Mesodermal cell (in vitro differentiated cells): ENCODE measurements at regions not wholly inside any gene's neighbourhood (a gene's known extent, or its start where the extent isn't known, plus 50 kb on each side); places are given as distances from the start of the nearest gene placed in this dataset.

Source experiments
- H3K27ac ChIP-seq: 2 replicates; pipeline ENCODE4 v1.7.0; 2013; ENCODE audit warnings: mild to moderate bottlenecking, low read depth, low read length, moderate library complexity; ENCODE audit not compliant: severe bottlenecking
- H3K36me3 ChIP-seq: 2 replicates; pipeline ENCODE4 v1.7.1; 2013; ENCODE audit warnings: mild to moderate bottlenecking, low read length, moderate library complexity; ENCODE audit not compliant: control insufficient read depth, insufficient read depth
- H3K4me1 ChIP-seq: one replicate; pipeline ENCODE4 v1.7.1; 2013; ENCODE audit warnings: mild to moderate bottlenecking, low read length; ENCODE audit not compliant: insufficient read depth, control insufficient read depth, poor library complexity, severe bottlenecking
- H3K4me3 ChIP-seq: 2 replicates; pipeline ENCODE4 v1.7.0; 2013; ENCODE audit warnings: low read length, control low read depth, mild to moderate bottlenecking; ENCODE audit not compliant: insufficient read depth, poor library complexity, severe bottlenecking; ENCODE audit errors: extremely low read depth
- H3K9me3 ChIP-seq: 2 replicates; pipeline ENCODE4 v1.7.1; 2013; ENCODE audit warnings: mild to moderate bottlenecking, low read length, moderate library complexity; ENCODE audit not compliant: control insufficient read depth
- WGBS, 2 experiments: methylation state at CpG; one replicate each; pipeline ENCODE4 v1.1.5; 2013; ENCODE audit warnings: missing lambda C conversion rate in 2 of 2; ENCODE audit not compliant: insufficient coverage in 2 of 2; 5-methylcytosine and 5-hydroxymethylcytosine counted together

DNA sequence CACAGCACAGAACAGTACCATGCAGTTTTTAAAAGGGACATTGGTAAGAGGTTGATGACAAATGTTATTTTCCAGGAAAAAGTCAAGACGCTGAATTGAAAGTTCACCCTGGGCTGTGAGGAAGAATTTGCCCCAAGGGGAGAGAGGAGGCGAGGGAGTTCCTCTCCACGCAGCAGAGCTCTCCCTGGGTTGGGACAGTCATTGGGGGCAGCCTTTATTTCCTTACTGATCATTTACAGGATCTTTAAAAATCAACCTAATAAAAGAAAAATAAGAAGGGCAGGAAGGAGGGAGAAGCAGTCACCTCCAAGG, 49.9 kb upstream of the WNT7B start:
- Histone ChIP-seq H3K4me3 (peak overlapping the region; percentile 18), H3K27ac (no peak overlapping the region), H3K4me1 (peaks cover 10% of the 10 kb centered on the region), H3K9me3 (no peaks in the 10 kb centered on the region), H3K36me3 (no peaks in the 10 kb centered on the region)
- 92 to 100% methylated on average over 1 of the region's 3 CpGs for WGBS, 2 experiments

DNA sequence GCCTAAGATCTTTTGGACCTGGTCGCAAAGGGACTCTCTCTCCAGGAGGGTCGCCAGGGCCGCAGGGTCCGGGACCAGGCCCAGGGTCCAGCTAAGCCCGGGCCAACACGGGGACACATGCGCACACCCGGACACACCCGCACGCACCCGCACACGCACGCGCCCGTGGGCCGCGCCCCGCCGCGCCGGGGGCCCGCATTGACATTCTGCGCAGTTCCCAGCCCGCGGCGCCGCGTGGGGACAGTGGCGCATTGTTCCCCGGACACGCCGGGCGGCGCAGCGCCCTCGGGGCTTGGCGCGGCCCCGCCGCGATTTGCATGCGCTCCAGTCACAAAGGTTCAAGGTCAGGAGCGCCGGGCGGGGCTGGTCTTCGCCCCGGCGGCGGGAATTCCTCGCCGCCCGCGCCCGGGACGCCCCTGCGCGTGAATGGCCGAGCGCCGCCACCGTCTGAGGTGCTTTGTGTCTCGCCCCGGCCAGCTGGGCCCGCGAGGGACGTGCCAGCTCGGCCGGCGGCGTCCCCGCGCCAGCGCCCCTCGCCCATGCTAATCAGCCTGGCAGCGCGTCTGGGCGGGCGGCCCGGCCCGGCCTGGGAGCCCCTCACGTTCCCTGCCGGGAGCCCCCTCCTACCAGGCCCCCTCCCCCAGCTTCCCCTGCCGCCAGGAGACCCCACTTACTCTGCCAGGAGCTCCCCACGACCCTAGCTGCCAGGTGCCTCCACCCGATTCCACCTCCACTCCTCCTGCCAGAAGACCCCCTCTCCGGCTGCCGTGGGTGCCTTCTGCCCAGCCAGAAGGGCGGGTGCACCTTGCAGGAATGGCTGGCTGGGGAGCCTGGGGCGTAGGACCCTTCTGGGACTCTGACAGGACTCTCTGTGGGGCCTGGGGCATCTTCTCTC, 50.5 kb upstream of the WNT7B start:
- Histone ChIP-seq H3K27ac (no peak overlapping the region), H3K36me3 (no peaks in the 10 kb centered on the region), H3K9me3 (no peaks in the 10 kb centered on the region), H3K4me1 (peaks cover 10% of the 10 kb centered on the region), H3K4me3 (peak overlapping the region; percentile 18)
- 8 to 11% methylated on average over 62 to 81 of the region's 89 CpGs for WGBS, 2 experiments

DNA sequence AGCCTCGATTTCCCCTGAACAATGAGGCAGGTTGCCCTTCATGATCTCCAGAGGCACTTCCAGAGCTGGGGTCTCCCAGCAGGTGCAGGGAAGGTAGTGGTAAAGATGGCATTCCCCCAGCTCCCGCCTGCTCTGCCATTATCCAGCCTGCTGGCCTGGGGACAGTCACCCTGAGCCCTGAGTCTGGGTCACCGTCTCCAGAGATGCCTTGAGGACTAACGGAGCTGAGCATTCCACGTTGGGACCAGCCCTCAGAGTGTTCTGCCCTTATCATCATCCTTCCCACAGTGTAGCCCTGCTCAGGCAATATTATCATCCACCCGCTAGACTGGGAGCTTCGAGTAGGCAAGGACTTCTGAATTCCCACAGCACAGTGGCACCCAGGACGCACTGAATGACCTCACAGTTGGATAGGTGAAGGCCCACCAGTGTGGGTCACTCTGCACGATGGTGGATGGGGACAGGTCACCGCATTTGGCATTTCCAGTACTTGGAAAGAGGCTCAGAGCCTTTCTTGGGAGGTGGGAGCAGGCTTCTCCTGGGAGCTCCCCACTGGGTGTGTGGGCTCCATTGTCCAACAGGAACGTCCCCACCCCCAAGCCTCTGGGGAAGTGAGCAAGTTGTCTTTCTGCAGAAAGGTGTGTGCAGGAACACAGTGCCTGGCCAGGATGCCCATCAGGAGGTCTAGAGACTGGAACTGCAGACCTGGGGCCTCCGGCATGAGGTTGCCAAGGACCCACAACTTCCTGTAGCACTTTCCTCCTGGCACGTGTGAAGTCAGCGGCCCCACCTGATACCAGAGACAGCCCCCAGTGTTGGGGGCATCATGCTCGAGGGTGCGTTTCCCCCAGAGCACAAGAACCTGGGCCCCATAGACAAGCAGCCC, 51.4 kb upstream of the WNT7B start:
- Histone ChIP-seq H3K4me1 (peaks cover 10% of the 10 kb centered on the region), H3K27ac (no peak overlapping the region), H3K4me3 (no peak overlapping the region), H3K9me3 (no peaks in the 10 kb centered on the region), H3K36me3 (no peaks in the 10 kb centered on the region)
- 86 to 90% methylated on average over 14 of the region's 16 CpGs for WGBS, 2 experiments

DNA sequence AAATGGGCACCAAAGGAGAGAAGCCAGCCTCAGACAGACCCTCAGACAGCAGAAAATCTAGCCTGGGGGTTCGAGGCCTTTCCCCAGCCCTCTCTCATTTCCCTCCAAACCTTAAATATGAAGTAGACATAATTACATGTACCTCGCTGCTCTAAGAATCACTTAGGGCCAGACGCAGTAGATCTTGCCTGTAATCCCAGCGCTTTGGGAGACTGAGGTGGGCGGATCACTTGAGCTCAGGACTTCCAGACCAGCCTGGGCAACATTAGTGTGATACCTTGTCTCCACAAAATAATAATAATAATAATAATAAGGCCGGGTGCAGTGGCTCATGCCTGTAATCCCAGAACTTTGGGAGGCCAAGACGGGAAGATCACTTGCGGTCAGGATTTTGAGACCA, 52.1 kb upstream of the WNT7B start:
- H3K36me3 ChIP-seq: no peaks in the 10 kb centered on the region
- H3K4me3 ChIP-seq: no peak overlapping the region
- 81 to 89% methylated on average over 4 to 5 of the region's 8 CpGs for WGBS, 2 experiments
- H3K4me1 ChIP-seq: peaks cover 7% of the 10 kb centered on the region
- H3K9me3 ChIP-seq: no peaks in the 10 kb centered on the region
- H3K27ac ChIP-seq: no peak overlapping the region

DNA sequence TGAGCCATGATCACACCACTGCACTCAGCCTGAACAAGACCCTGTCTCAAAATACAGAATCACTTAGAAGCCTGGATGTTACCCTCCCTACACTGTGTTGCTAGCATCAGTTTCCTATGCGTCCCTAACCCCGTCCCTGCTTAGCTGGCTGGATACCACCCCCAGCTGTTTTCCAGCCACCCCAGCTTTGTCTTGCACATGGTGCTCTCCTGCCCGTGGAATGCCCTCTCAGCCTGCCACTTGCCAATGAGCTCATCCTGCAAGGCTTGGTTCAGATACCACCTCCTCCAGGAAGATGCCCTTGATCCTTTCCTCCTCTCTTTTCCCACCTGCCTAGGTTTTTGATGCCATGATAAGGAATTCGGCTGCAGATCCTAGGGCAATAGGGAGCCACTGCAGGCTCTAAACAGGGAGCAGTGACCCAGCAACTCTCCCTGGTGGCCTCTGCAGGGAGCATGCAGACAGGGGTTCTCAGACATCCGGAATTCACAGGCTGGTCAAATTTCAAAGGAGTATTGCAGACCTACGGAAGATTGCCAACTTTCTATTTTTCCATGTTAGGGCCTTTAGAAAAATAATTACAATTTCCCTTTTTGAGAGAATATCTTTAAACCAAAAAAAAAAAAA, 52.7 kb upstream of the WNT7B start:
- Histone ChIP-seq H3K36me3 (no peaks in the 10 kb centered on the region), H3K27ac (no peak overlapping the region), H3K4me3 (no peak overlapping the region), H3K4me1 (peaks cover 7% of the 10 kb centered on the region), H3K9me3 (no peaks in the 10 kb centered on the region)
- WGBS, 2 experiments: 79 to 100% methylated on average over 3 to 4 of the region's 6 CpGs

DNA sequence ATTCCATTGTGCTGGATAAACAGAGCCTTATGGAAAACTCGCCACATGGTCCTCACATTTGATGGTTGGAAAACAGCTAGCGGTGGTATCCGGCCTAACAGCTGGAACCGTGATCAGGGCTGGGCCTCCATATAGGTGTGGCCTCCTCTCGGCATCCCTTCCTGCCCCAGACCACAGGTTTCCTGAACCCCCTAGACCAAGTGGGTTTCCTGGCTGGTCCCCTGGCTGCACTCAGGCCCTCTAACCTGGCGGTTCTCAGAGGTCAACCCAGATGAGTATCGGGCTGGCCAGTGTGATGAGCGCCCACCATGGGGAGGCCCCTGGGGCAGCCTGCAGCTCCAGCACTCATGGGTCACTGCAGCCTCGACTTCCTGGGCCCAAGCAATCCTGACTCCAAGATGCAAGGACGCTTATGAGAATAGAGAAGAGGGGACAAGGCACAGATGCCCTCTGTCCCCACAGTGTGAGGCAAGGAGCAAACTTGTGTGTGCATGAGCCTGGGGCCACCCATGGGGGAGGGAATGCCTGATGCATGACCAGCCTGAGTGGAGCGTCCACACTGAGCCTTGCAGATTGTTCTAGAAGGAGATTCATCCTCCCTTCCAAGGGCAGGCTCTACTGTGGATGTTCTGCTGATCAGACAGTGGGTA, 53.4 kb upstream of the WNT7B start:
- Histone ChIP-seq H3K36me3 (no peaks in the 10 kb centered on the region), H3K9me3 (no peaks in the 10 kb centered on the region), H3K4me3 (no peak overlapping the region), H3K27ac (no peak overlapping the region), H3K4me1 (peaks cover 7% of the 10 kb centered on the region)
- 92 to 95% methylated on average over 9 to 11 of the region's 11 CpGs for WGBS, 2 experiments

DNA sequence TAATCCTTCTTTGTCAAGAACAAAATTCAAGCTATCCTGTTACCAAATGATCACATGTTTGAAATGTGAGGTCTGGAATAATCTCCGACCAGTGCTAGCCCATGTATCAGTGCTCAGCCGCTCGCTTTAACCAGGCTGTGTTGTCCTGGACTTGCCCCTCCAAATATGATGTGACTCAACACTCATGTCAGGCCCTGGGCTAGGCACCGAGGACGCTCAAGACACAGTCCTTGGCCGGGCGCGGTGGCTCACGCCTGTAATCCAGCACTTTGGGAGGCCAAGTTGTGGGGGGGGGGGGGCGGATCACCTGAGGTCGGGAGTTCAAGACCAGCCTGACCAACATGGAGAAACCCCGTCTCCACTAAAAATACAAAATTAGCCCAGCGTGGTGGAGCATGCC, 54.1 kb upstream of the WNT7B start:
- H3K9me3 ChIP-seq: no peaks in the 10 kb centered on the region
- no peak overlapping the region for H3K27ac ChIP-seq
- H3K4me3 ChIP-seq: no peak overlapping the region
- peaks cover 7% of the 10 kb centered on the region for H3K4me1 ChIP-seq
- H3K36me3 ChIP-seq: no peaks in the 10 kb centered on the region
- WGBS, 2 experiments: 91 to 95% methylated on average over 8 to 10 of the region's 13 CpGs

DNA sequence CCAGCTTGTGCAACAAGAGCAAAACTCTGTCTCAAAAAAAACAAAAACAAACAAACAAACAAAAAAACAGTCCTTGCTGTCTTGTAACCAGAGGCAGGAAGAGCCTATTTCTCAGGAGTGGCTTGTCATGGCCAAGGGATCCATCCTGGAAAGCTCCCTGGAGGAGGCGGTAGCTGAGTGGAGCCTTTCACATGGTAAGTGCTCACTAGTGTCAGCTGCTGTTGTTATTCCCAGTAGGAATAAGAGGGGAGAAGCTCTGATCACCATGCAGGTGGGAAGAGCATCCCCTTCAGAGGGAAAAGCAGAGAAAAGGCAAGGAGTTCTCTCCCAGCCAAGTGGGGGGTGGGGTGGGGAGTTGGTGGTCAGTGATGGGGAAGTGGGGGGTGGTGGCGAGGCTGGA, 54.6 kb upstream of the WNT7B start:
- H3K4me3 ChIP-seq: no peak overlapping the region
- H3K36me3 ChIP-seq: no peaks in the 10 kb centered on the region
- no peak overlapping the region for H3K27ac ChIP-seq
- no peaks in the 10 kb centered on the region for H3K9me3 ChIP-seq
- H3K4me1 ChIP-seq: peaks cover 9% of the 10 kb centered on the region
- 77 to 90% methylated on average over 1 to 2 of the region's 2 CpGs for WGBS, 2 experiments

DNA sequence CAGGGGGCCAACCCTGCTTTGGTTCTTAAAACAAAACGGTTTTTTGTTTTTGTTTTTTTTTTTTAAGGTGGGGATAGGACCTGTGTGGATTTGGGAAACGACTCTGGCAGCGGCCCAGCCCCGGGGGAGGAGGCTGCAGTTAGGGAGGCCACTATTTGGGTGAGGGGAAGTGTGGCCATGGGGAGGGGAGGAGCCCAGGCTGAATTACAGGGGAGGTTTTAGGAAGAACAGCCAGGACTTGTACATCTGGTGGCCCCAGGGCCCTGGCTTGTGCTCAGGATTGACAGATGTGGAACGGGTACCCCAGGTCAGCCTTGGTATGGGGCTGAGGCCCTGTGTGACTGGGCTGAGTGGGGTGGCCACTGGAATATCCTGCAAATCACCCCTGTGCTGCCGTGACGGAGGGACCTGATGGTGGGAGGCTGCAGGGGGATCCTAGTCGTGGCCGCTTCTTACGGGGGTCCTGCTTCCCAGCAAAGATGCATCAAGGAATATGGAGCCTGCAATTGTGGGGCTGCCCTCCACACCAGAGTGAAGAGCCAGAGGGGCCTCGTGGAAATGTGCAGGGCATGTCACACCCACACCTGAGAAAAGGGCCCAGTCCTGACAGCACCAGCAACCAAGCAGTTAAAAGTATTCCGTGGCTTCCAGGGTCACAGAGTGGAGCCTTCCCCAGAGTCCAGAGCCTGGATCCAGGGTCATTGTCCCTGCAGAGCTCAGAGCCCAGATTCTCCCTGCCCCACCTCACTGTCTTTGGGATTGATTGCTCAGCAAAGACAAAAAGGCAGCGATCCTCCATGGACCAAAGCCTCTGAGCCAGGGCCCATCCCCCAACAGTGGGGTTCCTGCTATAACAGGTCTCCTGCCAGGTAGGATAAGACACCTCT, 55.2 kb upstream of the WNT7B start:
- H3K9me3 ChIP-seq: no peaks in the 10 kb centered on the region
- 70 to 88% methylated on average over 8 to 12 of the region's 13 CpGs for WGBS, 2 experiments

More for the DNA sequence above, 55.2 kb upstream of the WNT7B start:
- Histone ChIP-seq H3K36me3 (no peaks in the 10 kb centered on the region), H3K4me1 (peaks cover 9% of the 10 kb centered on the region), H3K4me3 (no peak overlapping the region), H3K27ac (no peak overlapping the region)
